Psoas muscle (tissue), 7 donors: ENCODE measurements at regions not wholly inside any gene's neighbourhood (a gene's known extent, or its start where the extent isn't known, plus 50 kb on each side); places are given as distances from the start of the nearest gene placed in this dataset.

Source experiments
- ATAC-seq, 4 donors: fragments of 200-7000 bp; cut with Tn5 transposase; one replicate each; pipeline ENCODE4 v1.9.1; 2020; ENCODE audit warnings: moderate library complexity in 3 of 4, mild to moderate bottlenecking in 2 of 4
- DNase-seq, 2 donors: peaks; one replicate each; pipeline ENCODE4 v3.0.0-alpha.2; 2020
- H3K27ac ChIP-seq: fragments of 200-600 bp; one replicate; pipeline ENCODE4 v1.8.0; 2022
- H3K27me3 ChIP-seq, 3 donors: fragments of 200-600 bp in 1 of 3; one replicate each; pipeline versions ENCODE4 v1.6.1 to v1.8.0; 2013 to 2022; ENCODE audit warnings: low read length in 2 of 3, mild to moderate bottlenecking in 2 of 3, moderate library complexity in 1 of 3; ENCODE audit not compliant: insufficient read depth in 3 of 3
- H3K36me3 ChIP-seq, 2 donors: fragments of 200-600 bp in 1 of 2; one replicate each; pipeline versions ENCODE4 v1.6.1 to v1.8.0; 2013 to 2022; ENCODE audit warnings: low read depth in 1 of 2, mild to moderate bottlenecking in 1 of 2, moderate library complexity in 1 of 2; ENCODE audit not compliant: insufficient read depth in 1 of 2
- H3K4me1 ChIP-seq: fragments of 200-600 bp; one replicate; pipeline ENCODE4 v1.8.0; 2022
- H3K4me3 ChIP-seq: fragments of 200-600 bp; one replicate; pipeline ENCODE4 v1.8.0; 2022; ENCODE audit warnings: mild to moderate bottlenecking
- H3K9me3 ChIP-seq: fragments of 200-600 bp; one replicate; pipeline ENCODE4 v1.8.0; 2022
- CTCF ChIP-seq: fragments of 200-600 bp; IDR thresholded peaks from one replicate; pipeline ENCODE4 v1.8.0; 2022; ENCODE audit warnings: antibody characterized with exemption
- WGBS, 3 donors: extraction: QIAGEN DNeasy Blood & Tissue Kit; methylation state at CpG; one replicate each; pipeline versions ENCODE4 v1.1.6 to v1.1.7; 2013; 5-methylcytosine and 5-hydroxymethylcytosine counted together
- intact Hi-C, 2 donors: fragments of 100-400 bp; cut with DNase I; formaldehyde crosslinking; loops; one replicate each; pipeline versions ENCODE4 v1.11.0 to v1.14.2; 2022
- donor health status: healthy with polysubstance abuse.
- donor health status: DM: no; HTN: no; CAD: no; lungs with moderate emphysema.
- donor health status: Bipolar disorder and iron deficiency.
- donor health status: healthy.
- donor health status: DM: yes; HTN: yes; CAD: no.
- donor health status: DM: no; HTN: no; CAD: no.
- donor health status: DM: yes; HTN: yes; CAD: no.

DNA sequence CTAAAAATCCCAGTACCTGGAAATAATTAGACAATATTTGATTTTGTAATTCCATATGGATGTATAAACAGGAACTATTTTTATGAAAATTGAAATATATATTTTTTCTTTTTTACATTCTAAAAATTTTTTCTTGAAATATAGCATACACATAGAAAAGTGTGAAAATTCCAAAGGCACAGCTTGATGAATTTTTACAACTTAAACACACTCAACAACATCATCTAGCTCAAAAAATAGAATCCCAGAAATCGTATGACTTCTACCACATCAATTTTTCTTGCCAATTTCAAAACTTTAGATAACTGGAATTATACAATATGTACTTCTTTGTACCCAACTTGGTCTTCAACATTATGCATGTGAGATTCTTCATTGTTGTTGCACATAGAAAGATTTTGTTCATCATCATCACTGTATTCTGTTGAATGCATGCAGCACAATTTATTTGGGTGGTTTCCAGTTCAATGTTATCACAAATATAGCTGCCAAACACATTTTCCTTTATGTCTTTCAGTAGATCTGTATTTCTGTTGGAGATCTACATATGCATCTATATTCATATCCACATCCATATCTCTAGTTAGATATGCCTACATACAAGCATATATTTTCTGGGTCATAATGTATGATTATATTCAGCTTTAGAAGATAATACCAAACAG, 340.7 kb upstream of the SLIT2 start:
- 65 to 83% (median 73%) methylated on average over 1 of the region's 1 CpG for WGBS, 3 donors
- no peak for TF ChIP-seq CTCF

DNA sequence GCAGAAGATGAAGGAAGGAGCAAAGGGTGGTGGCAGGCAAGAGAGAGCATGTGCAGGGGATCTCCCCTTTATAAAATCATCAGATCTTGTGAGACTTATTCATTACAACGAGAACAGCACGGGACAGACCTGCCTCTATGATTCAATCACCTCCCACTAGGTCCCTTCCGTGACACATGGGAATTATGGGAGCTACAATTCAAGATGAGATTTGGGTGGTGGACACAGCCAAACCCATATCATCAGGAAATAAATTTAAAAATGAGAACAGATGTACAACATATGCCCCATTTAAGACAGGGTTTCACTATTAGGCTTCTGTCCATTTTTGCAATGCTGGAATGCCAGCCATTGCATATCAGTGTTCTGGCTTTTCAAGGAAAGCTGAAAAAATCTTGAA, 346.7 kb upstream of the SLIT2 start:
- no peak for TF ChIP-seq CTCF
- WGBS, 3 donors = 61 to 85% (median 74%) methylated on average over 3 of the region's 3 CpGs
- ATAC-seq = no peak

More for the DNA sequence above, 340.7 kb upstream of the SLIT2 start:
- Histone ChIP-seq H3K36me3 (no peaks in the 10 kb centered on the region), H3K9me3 (no peaks in the 10 kb centered on the region), H3K27ac (no peak overlapping the region), H3K4me3 (no peak overlapping the region), H3K27me3 (no peaks in the 10 kb centered on the region), H3K4me1 (no peaks in the 10 kb centered on the region)
- DNase-seq (no peak), ATAC-seq (no peak)
- intact Hi-C loops = no loop called here

GRCh38 chr4:19888587-19888986, 363.1 kb upstream of the SLIT2 start:
- no peaks in the 10 kb centered on the region for H3K9me3 ChIP-seq
- no peaks in the 10 kb centered on the region for H3K36me3 ChIP-seq
- no peak for ATAC-seq
- no peaks in the 10 kb centered on the region for H3K27me3 ChIP-seq
- no peak overlapping the region for H3K27ac ChIP-seq
- no peaks in the 10 kb centered on the region for H3K4me1 ChIP-seq
- no peak for DNase-seq
- WGBS, 3 donors = 88 to 93% (median 92%) methylated on average over 2 of the region's 2 CpGs
- intact Hi-C loops = no loop called here
- no peak for TF ChIP-seq CTCF
- no peak overlapping the region for H3K4me3 ChIP-seq

More for the DNA sequence above, 346.7 kb upstream of the SLIT2 start:
- no peaks in the 10 kb centered on the region for H3K4me1 ChIP-seq
- H3K4me3 ChIP-seq = no peak overlapping the region
- H3K27me3 ChIP-seq = no peaks in the 10 kb centered on the region
- no peak overlapping the region for H3K27ac ChIP-seq
- no peaks in the 10 kb centered on the region for H3K36me3 ChIP-seq
- DNase-seq = no peak
- no peaks in the 10 kb centered on the region for H3K9me3 ChIP-seq
- intact Hi-C loops = no loop called here

DNA sequence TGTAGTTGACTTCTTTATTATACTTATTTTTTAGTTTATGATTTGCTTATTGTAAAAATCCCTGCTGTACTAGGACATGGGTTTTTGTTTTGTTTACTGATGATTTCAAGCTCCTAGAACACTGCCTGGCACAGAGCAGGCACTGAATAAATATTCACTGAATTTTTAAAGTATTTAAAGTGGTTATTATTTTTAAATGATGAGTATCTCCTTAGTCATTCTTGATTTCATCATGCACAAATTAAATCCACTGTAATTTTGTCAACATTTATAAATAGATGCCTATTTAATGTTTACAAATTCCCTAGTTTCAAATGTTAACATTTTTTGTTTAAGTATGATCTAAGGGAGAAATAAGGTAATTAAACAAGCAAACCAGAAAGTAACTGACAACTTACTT, 367.9 kb upstream of the SLIT2 start:
- Histone ChIP-seq H3K27me3 (no peaks in the 10 kb centered on the region), H3K36me3 (no peaks in the 10 kb centered on the region), H3K4me3 (no peak overlapping the region), H3K9me3 (no peaks in the 10 kb centered on the region), H3K4me1 (no peaks in the 10 kb centered on the region), H3K27ac (no peak overlapping the region)
- ATAC-seq (no peak), DNase-seq (no peak)
- intact Hi-C loops = no loop called here
- no peak for TF ChIP-seq CTCF

DNA sequence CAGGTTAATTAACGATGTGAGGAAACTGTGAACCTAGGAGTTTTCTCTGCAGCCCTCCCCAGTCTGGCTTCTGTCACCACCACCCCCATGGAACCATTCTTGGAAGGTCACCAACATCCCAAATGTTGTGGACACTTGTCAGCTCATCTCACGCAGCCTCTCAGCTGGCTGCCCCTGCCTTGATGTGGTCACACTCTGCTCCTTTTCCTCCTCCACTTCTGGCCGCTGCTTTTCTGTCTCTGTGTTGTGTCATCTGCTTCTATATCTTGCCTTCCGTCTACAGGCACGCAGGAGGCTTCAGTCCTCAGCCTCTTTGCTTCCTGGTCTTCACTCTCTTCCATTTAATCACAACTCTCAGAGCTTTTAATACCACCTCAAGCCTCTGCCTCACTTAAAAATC, 371.5 kb upstream of the SLIT2 start:
- H3K27me3 ChIP-seq = no peaks in the 10 kb centered on the region
- DNase-seq = no peak
- no peak overlapping the region for H3K4me3 ChIP-seq
- no peak overlapping the region for H3K27ac ChIP-seq
- no peaks in the 10 kb centered on the region for H3K36me3 ChIP-seq
- no peak for TF ChIP-seq CTCF
- 33 to 64% (median 40%) methylated on average over 5 of the region's 5 CpGs for WGBS, 3 donors
- H3K9me3 ChIP-seq = no peaks in the 10 kb centered on the region
- ATAC-seq = no peak
- no peaks in the 10 kb centered on the region for H3K4me1 ChIP-seq
- intact Hi-C loops = no loop called here
